Frontal cortex (tissue), 1 donor: ENCODE measurements at regions not wholly inside any gene's neighbourhood (a gene's known extent, or its start where the extent isn't known, plus 50 kb on each side); places are given as distances from the start of the nearest gene placed in this dataset. TPM values are rescaled to one million over a fixed set of nuclear protein-coding genes. Genes with fewer than 3 reads are reported as not detected.

Source experiments
- small RNA-seq: library from RNA; depleted of rRNA; stranded (forward); fragments of <200 nt; gene quantifications from one replicate; pipeline ENCODE3, GENCODE V24; 2014

Small RNAs in the stretch of these regions (small RNA-seq; reads per million reads assigned to genes)
- not detected for gene RNU6-755P
